GM23338 (cell line): ENCODE measurements at regions not wholly inside any gene's neighbourhood (a gene's known extent, or its start where the extent isn't known, plus 50 kb on each side); places are given as distances from the start of the nearest gene placed in this dataset.

Experiments used
- ATAC-seq: fragments of 200-7000 bp; cut with Tn5 transposase; 3 replicates; pipeline ENCODE4 v1.9.1; 2020
- DNase-seq: peaks from one replicate; pipeline ENCODE4 v3.0.0-alpha.2; 2015; ENCODE audit warnings: low spot score
- H2AFZ ChIP-seq: fragments of 200-600 bp; sonication (generic); 2 replicates; pipeline ENCODE4 v1.8.0; 2016; ENCODE audit warnings: antibody characterized with exemption, mild to moderate bottlenecking, moderate library complexity
- H3F3A ChIP-seq: fragments of 200-600 bp; sonication (generic); replicated peaks from 2 replicates; pipeline ENCODE4 v1.8.0; 2017; ENCODE audit warnings: antibody characterized with exemption, mixed run types, low read depth
- H3K27ac ChIP-seq: fragments of 200-600 bp; sonication (generic); 2 replicates; pipeline ENCODE4 v1.6.1; 2016; ENCODE audit warnings: low read depth
- H3K27me3 ChIP-seq: fragments of 200-600 bp; sonication (generic); 2 replicates; pipeline ENCODE4 v1.8.0; 2016; ENCODE audit warnings: mild to moderate bottlenecking, mixed run types, moderate library complexity; ENCODE audit not compliant: insufficient read depth
- H3K36me3 ChIP-seq: fragments of 200-600 bp; sonication (generic); 2 replicates; pipeline ENCODE4 v1.8.0; 2016; ENCODE audit warnings: mild to moderate bottlenecking; ENCODE audit not compliant: insufficient read depth
- H3K4me1 ChIP-seq: fragments of 200-600 bp; sonication (generic); 2 replicates; pipeline ENCODE4 v1.8.0; 2016; ENCODE audit warnings: mild to moderate bottlenecking, moderate library complexity; ENCODE audit not compliant: insufficient read depth
- H3K4me2 ChIP-seq: fragments of 200-600 bp; sonication (generic); 2 replicates; pipeline ENCODE4 v1.7.1; 2017; ENCODE audit warnings: mixed run types
- H3K4me3 ChIP-seq: fragments of 200-600 bp; sonication (generic); 2 replicates; pipeline ENCODE4 v1.6.1; 2016; ENCODE audit warnings: mixed run types
- H3K79me2 ChIP-seq: fragments of 200-600 bp; sonication (generic); replicated peaks from 2 replicates; pipeline ENCODE4 v1.8.0; 2017; ENCODE audit warnings: mild to moderate bottlenecking; ENCODE audit not compliant: insufficient read depth
- H3K9me2 ChIP-seq: fragments of 200-600 bp; sonication (generic); 2 replicates; pipeline ENCODE4 v1.8.0; 2017; ENCODE audit not compliant: insufficient read depth
- H4K20me1 ChIP-seq: fragments of 200-600 bp; sonication (generic); replicated peaks from 2 replicates; pipeline ENCODE4 v1.8.0; 2017; ENCODE audit warnings: mild to moderate bottlenecking; ENCODE audit not compliant: insufficient read depth
- H3K27ac Mint-ChIP-seq: 2 replicates; pipeline ENCODE4 v1.8.0; 2020; ENCODE audit warnings: inconsistent platforms, mild to moderate bottlenecking, moderate library complexity, mixed read lengths
- H3K27me3 Mint-ChIP-seq: 3 replicates; pipeline ENCODE4 v1.8.0; 2022; ENCODE audit warnings: low read depth, mild to moderate bottlenecking, moderate library complexity, mixed read lengths, inconsistent platforms; ENCODE audit not compliant: insufficient read depth, poor library complexity
- H3K36me3 Mint-ChIP-seq: 3 replicates; pipeline ENCODE4 v1.8.0; 2021; ENCODE audit warnings: low read depth, mild to moderate bottlenecking, inconsistent platforms, moderate library complexity, mixed read lengths
- H3K4me1 Mint-ChIP-seq: 3 replicates; pipeline ENCODE4 v1.8.0; 2020; ENCODE audit warnings: mild to moderate bottlenecking, inconsistent platforms, mixed read lengths
- H3K4me3 Mint-ChIP-seq: 3 replicates; pipeline ENCODE4 v1.8.0; 2021; ENCODE audit warnings: moderate library complexity, mild to moderate bottlenecking, inconsistent platforms, mixed read lengths
- H3K9me3 Mint-ChIP-seq: 3 replicates; pipeline ENCODE4 v1.8.0; 2020; ENCODE audit warnings: moderate library complexity, mild to moderate bottlenecking, inconsistent platforms, mixed read lengths
- CREB1 ChIP-seq: fragments of 250-450 bp; sonication (Bioruptor Pico); IDR thresholded peaks from 2 replicates; pipeline ENCODE4 v1.5.0; 2020; ENCODE audit warnings: low read depth, mild to moderate bottlenecking, moderate library complexity
- EZH2 ChIP-seq: fragments of 200-600 bp; sonication (generic); IDR thresholded peaks from one replicate; pipeline ENCODE4 v1.8.0; 2017; ENCODE audit warnings: antibody characterized with exemption, mild to moderate bottlenecking, low read depth; ENCODE audit not compliant: unreplicated experiment
- EZH2phosphoT487 ChIP-seq: fragments of 200-600 bp; sonication (generic); IDR thresholded peaks from one replicate; pipeline ENCODE4 v1.8.1; 2018; ENCODE audit warnings: antibody characterized with exemption; ENCODE audit not compliant: unreplicated experiment
- JUNB ChIP-seq: IDR thresholded peaks from one replicate; pipeline ENCODE4 v1.6.1; 2016; ENCODE audit warnings: antibody characterized with exemption; ENCODE audit not compliant: unreplicated experiment
- NANOG ChIP-seq: IDR thresholded peaks from 2 replicates; pipeline ENCODE4 v1.6.1; 2016; ENCODE audit warnings: antibody characterized with exemption, borderline replicate concordance
- POLR2AphosphoS5 ChIP-seq: IDR thresholded peaks from 2 replicates; pipeline ENCODE4 v1.6.1; 2016; ENCODE audit warnings: antibody characterized with exemption, low read depth
- STAT1 ChIP-seq: IDR thresholded peaks from one replicate; pipeline ENCODE4 v1.6.1; 2016; ENCODE audit warnings: antibody characterized with exemption; ENCODE audit not compliant: unreplicated experiment
- ZNF114 ChIP-seq: fragments of 250-450 bp; sonication (Bioruptor Pico); IDR thresholded peaks from 2 replicates; pipeline ENCODE4 v1.5.0; 2020; ENCODE audit warnings: mild to moderate bottlenecking, moderate library complexity
- ZNF331 ChIP-seq: fragments of 250-450 bp; sonication (Bioruptor Pico); IDR thresholded peaks from 2 replicates; pipeline ENCODE4 v1.5.0; 2020; ENCODE audit warnings: low read depth, mild to moderate bottlenecking, moderate library complexity
- TF ChIP-seq, protein P1 (sequence below), 2 experiments: fragments of 200-600 bp in 1 of 2; sonication (generic) in 1 of 2; conservative IDR thresholded peaks; 2 replicates each; pipeline versions ENCODE4 v1.5.1 to v1.6.1; 2016 to 2017; ENCODE audit warnings: antibody characterized with exemption in 2 of 2, low read depth in 2 of 2, mild to moderate bottlenecking in 2 of 2, moderate library complexity in 1 of 2
- TF ChIP-seq, protein P2 (sequence below): IDR thresholded peaks from 2 replicates; pipeline ENCODE4 v1.6.1; 2016; ENCODE audit warnings: antibody characterized with exemption
- TF ChIP-seq, protein P3 (sequence below): IDR thresholded peaks from one replicate; pipeline ENCODE4 v1.6.1; 2018; ENCODE audit warnings: antibody characterized with exemption; ENCODE audit not compliant: unreplicated experiment
- TF ChIP-seq, protein P4 (sequence below): fragments of 250-450 bp; sonication (Bioruptor Pico); IDR thresholded peaks from 2 replicates; pipeline ENCODE4 v1.5.0; 2020; ENCODE audit warnings: mild to moderate bottlenecking, moderate library complexity

DNA sequence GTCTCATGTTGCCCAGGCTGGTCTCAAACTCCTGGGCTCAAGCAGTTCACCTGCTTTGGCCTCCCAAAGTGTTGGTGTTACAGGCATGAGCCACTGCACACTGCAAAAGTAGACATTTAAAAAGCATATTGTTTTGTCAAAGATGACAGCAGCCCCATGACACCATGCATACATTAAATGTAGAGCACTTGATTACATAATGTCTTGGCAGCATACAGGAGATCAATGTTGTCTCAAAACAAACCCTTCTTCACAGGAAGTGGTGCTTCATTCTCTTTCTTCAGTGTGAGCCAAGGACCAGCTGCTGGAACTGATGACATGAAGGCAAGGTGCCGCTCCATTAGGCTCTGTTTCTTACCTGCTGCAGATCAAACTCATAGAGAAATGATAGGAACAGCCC, 218.4 kb downstream of the KLF6 start:
- Histone ChIP-seq H3K9me2 (no peaks in the 10 kb centered on the region), H3K4me2 (no peak overlapping the region), H2AFZ (no peak overlapping the region), H3K4me3 (no peak overlapping the region), H3K4me1 (no peaks in the 10 kb centered on the region), H3K27me3 (no peaks in the 10 kb centered on the region), H3K36me3 (no peaks in the 10 kb centered on the region), H3K27ac (no peak overlapping the region), H4K20me1 (no peaks in the 10 kb centered on the region), H3F3A (no peaks in the 10 kb centered on the region), H3K79me2 (no peaks in the 10 kb centered on the region)
- Mint-ChIP-seq H3K4me3 (no peak overlapping the region), H3K36me3 (no peaks in the 10 kb centered on the region), H3K27me3 (no peaks in the 10 kb centered on the region), H3K4me1 (no peaks in the 10 kb centered on the region), H3K27ac (no peak overlapping the region), H3K9me3 (no peaks in the 10 kb centered on the region)
- DNase-seq (no peak), ATAC-seq (no peak)
- TF ChIP-seq EZH2 (no peak), ZNF331 (no peak), POLR2AphosphoS5 (no peak), EZH2phosphoT487 (no peak), STAT1 (no peak), CREB1 (no peak), JUNB (no peak), NANOG (no peak), ZNF114 (CRISPR knock-in tag) (no peak)
- TF ChIP-seq, protein P1, sequence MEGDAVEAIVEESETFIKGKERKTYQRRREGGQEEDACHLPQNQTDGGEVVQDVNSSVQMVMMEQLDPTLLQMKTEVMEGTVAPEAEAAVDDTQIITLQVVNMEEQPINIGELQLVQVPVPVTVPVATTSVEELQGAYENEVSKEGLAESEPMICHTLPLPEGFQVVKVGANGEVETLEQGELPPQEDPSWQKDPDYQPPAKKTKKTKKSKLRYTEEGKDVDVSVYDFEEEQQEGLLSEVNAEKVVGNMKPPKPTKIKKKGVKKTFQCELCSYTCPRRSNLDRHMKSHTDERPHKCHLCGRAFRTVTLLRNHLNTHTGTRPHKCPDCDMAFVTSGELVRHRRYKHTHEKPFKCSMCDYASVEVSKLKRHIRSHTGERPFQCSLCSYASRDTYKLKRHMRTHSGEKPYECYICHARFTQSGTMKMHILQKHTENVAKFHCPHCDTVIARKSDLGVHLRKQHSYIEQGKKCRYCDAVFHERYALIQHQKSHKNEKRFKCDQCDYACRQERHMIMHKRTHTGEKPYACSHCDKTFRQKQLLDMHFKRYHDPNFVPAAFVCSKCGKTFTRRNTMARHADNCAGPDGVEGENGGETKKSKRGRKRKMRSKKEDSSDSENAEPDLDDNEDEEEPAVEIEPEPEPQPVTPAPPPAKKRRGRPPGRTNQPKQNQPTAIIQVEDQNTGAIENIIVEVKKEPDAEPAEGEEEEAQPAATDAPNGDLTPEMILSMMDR (conservative IDR thresholded peaks at IDR 0.05; ENCODE audit: low read depth in 2 of 2), result no peak
- TF ChIP-seq, protein P2, sequence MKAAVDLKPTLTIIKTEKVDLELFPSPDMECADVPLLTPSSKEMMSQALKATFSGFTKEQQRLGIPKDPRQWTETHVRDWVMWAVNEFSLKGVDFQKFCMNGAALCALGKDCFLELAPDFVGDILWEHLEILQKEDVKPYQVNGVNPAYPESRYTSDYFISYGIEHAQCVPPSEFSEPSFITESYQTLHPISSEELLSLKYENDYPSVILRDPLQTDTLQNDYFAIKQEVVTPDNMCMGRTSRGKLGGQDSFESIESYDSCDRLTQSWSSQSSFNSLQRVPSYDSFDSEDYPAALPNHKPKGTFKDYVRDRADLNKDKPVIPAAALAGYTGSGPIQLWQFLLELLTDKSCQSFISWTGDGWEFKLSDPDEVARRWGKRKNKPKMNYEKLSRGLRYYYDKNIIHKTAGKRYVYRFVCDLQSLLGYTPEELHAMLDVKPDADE, result no peak
- TF ChIP-seq, protein P3, sequence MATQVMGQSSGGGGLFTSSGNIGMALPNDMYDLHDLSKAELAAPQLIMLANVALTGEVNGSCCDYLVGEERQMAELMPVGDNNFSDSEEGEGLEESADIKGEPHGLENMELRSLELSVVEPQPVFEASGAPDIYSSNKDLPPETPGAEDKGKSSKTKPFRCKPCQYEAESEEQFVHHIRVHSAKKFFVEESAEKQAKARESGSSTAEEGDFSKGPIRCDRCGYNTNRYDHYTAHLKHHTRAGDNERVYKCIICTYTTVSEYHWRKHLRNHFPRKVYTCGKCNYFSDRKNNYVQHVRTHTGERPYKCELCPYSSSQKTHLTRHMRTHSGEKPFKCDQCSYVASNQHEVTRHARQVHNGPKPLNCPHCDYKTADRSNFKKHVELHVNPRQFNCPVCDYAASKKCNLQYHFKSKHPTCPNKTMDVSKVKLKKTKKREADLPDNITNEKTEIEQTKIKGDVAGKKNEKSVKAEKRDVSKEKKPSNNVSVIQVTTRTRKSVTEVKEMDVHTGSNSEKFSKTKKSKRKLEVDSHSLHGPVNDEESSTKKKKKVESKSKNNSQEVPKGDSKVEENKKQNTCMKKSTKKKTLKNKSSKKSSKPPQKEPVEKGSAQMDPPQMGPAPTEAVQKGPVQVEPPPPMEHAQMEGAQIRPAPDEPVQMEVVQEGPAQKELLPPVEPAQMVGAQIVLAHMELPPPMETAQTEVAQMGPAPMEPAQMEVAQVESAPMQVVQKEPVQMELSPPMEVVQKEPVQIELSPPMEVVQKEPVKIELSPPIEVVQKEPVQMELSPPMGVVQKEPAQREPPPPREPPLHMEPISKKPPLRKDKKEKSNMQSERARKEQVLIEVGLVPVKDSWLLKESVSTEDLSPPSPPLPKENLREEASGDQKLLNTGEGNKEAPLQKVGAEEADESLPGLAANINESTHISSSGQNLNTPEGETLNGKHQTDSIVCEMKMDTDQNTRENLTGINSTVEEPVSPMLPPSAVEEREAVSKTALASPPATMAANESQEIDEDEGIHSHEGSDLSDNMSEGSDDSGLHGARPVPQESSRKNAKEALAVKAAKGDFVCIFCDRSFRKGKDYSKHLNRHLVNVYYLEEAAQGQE, result no peak
- TF ChIP-seq, protein P4, sequence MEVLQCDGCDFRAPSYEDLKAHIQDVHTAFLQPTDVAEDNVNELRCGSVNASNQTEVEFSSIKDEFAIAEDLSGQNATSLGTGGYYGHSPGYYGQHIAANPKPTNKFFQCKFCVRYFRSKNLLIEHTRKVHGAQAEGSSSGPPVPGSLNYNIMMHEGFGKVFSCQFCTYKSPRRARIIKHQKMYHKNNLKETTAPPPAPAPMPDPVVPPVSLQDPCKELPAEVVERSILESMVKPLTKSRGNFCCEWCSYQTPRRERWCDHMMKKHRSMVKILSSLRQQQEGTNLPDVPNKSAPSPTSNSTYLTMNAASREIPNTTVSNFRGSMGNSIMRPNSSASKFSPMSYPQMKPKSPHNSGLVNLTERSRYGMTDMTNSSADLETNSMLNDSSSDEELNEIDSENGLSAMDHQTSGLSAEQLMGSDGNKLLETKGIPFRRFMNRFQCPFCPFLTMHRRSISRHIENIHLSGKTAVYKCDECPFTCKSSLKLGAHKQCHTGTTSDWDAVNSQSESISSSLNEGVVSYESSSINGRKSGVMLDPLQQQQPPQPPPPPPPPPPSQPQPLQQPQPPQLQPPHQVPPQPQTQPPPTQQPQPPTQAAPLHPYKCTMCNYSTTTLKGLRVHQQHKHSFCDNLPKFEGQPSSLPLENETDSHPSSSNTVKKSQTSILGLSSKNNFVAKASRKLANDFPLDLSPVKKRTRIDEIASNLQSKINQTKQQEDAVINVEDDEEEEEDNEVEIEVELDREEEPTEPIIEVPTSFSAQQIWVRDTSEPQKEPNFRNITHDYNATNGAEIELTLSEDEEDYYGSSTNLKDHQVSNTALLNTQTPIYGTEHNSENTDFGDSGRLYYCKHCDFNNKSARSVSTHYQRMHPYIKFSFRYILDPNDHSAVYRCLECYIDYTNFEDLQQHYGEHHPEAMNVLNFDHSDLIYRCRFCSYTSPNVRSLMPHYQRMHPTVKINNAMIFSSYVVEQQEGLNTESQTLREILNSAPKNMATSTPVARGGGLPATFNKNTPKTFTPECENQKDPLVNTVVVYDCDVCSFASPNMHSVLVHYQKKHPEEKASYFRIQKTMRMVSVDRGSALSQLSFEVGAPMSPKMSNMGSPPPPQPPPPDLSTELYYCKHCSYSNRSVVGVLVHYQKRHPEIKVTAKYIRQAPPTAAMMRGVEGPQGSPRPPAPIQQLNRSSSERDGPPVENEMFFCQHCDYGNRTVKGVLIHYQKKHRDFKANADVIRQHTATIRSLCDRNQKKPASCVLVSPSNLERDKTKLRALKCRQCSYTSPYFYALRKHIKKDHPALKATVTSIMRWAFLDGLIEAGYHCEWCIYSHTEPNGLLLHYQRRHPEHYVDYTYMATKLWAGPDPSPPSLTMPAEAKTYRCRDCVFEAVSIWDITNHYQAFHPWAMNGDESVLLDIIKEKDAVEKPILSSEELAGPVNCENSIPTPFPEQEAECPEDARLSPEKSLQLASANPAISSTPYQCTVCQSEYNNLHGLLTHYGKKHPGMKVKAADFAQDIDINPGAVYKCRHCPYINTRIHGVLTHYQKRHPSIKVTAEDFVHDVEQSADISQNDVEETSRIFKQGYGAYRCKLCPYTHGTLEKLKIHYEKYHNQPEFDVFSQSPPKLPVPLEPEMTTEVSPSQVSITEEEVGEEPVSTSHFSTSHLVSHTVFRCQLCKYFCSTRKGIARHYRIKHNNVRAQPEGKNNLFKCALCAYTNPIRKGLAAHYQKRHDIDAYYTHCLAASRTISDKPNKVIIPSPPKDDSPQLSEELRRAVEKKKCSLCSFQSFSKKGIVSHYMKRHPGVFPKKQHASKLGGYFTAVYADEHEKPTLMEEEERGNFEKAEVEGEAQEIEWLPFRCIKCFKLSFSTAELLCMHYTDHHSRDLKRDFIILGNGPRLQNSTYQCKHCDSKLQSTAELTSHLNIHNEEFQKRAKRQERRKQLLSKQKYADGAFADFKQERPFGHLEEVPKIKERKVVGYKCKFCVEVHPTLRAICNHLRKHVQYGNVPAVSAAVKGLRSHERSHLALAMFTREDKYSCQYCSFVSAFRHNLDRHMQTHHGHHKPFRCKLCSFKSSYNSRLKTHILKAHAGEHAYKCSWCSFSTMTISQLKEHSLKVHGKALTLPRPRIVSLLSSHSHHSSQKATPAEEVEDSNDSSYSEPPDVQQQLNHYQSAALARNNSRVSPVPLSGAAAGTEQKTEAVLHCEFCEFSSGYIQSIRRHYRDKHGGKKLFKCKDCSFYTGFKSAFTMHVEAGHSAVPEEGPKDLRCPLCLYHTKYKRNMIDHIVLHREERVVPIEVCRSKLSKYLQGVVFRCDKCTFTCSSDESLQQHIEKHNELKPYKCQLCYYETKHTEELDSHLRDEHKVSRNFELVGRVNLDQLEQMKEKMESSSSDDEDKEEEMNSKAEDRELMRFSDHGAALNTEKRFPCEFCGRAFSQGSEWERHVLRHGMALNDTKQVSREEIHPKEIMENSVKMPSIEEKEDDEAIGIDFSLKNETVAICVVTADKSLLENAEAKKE (CRISPR knock-in tag), result no peak
